SKM-1 treated with dmso at 0.1 percent for 144 hours (cell line): ENCODE measurements at regions not wholly inside any gene's neighbourhood (a gene's known extent, or its start where the extent isn't known, plus 50 kb on each side); places are given as distances from the start of the nearest gene placed in this dataset.
"Not testable (repeated sequence)": the region's sequence is repeated elsewhere in the genome, so short reads cannot be mapped to it uniquely, and the experiment has no call there.

ENCODE experiments used
- DNase-seq: peaks from one replicate; lab custom pipeline; 2025; ENCODE audit not compliant: unreplicated experiment; lab: John Stamatoyannopoulos, UW

DNA sequence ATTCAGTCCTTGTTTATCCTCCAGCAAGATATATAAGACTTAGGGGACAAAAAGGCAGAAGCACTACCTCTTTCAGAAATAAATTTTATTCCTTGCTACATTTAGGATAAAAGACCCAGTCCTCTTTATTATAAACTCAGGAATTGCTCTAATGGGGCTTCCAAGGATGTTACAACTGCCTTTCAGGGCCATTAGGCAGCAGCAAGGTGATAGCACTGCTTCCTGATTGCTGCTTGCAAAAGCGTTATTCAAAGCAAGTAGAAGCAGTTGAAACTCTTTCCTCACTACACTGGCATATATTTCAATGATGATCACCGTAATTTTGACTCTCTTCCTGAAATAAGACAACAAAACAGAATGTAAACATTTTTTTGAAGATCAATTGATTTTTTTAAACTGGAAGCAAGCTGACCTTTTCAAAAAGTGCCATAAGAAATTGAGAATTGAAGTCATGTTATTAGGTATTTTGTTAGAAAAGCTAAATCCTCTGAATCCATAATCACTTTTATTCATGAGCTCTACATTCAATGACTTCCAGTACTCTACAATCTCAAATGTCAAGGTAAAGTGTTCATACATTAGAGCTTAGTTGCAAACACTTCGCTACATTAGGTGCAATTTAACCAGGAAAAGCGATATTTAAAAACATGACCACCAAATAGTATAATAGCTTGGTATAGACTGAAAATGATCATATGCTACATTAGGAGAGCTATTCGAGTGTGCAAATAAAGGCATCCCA, 233.4 kb upstream of the SYT10 start:
- no peak for DNase-seq

- no peak for DNase-seq
Observed at GRCh38 chr12:33676866-33677265, 237.2 kb upstream of the SYT10 start.

DNA sequence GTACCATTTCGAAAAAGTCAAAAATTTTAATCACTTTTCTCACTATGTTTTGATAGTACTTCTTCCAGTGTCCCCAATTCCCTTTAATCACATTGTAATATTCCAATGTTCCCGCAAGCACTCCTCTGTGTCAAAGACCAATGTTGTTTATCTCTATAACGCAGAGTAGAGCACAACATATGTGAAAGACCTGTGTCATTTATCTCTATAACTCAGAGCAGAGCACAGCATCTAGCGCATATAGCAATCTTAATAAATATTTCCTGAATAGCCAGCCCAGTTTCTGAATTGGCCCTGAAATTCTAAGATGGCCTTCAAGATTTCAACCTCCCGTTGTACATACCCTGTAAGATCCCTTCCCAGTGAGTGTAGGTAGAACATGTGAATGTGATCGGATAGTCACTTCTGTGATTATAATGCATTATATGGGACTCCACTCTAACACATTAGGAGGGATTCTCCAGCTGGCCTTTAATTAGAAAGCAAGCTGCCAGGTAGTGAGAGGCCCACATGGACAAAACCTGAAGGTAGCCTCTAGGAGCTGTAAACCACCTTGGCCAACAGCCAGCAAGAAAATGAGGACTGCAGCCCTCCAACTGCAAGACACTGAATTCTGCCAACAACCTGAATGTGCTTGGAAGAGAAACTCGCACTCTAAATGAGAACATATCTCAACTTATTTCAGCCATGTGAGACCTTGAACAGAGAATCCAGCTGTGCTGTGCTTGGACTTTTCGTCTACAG, 238.8 kb upstream of the SYT10 start:
- DNase-seq, result no peak

GRCh38 chr12:33690562-33690961, 250.9 kb upstream of the SYT10 start:
- no peak for DNase-seq

- DNase-seq, result no peak
Observed at GRCh38 chr12:33703221-33703620, 263.6 kb upstream of the SYT10 start.

- DNase-seq, result no peak
Observed at GRCh38 chr12:33706927-33707326, 267.3 kb upstream of the SYT10 start.

- DNase-seq, result no peak
Observed at GRCh38 chr12:33708935-33709334, 269.3 kb upstream of the SYT10 start.

GRCh38 chr12:33710548-33710947, 270.9 kb upstream of the SYT10 start:
- DNase-seq, result no peak

- DNase-seq, result no peak
Observed at GRCh38 chr12:33718631-33719030, 279.0 kb upstream of the SYT10 start.

DNA sequence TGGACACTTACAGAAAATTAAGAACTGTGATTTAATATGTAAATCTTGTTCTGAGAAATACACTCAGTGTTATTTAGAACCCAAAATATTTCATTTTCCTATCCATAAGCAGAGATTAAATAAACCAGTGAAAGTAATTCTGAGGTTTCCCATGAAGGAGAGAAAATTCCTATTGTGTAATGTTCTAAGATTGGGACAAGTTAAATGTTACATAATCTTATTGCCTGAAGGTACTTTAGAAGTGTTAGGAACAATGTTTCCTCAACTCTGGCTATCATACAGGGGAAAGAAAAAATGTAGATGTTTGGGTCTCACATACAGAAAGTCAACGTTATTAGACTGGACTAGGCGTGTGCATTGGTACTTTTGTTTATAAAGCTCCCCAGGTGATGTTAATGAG, 281.9 kb upstream of the SYT10 start:
- DNase-seq, result no peak

DNA sequence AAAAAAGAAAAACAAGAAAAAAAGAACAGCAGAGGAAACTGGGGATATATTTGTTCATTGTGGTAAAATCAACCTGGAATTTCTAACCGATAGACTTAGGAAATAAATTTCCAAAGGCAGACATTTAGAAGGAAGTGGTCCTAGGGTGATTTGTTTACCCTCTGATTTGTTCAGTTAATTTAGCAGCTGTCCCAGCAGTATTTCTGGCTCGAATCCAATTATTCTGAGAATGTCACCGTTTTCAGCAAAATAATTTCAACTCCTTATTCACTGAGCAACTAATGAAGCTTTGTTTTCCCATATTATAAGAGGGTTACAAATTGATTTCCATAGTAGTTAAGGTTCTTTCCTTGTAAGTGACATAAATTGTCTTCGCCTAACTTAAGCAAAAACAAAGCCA, 285.2 kb upstream of the SYT10 start:
- DNase-seq, result no peak

- DNase-seq, result no peak
Observed at GRCh38 chr12:33734871-33735270, 287.4 kb upstream of the ALG10 start.

GRCh38 chr12:33752854-33753253, 269.4 kb upstream of the ALG10 start:
- DNase-seq, result no peak

DNA sequence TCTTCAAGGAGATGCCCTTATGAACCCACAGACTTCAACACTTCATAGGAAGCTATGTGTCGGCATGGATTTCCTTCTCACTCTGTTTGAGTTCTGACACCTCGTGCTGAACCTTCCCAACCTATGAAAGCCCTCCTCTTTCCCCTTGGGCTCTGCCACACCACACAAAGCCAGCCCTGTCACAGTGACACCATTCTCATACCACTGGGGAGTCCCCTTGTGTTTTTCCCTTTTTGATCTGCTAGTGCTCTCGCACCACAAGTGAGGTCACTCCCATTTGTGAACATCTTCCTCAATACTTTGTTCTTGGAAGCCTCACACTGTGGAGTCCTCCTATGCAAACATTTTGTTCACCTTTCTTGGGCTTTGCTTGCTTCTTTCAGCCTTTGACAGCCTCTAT, 264.6 kb upstream of the ALG10 start:
- no peak for DNase-seq

- no peak for DNase-seq
Observed at GRCh38 chr12:33759279-33759678, 263.0 kb upstream of the ALG10 start.

GRCh38 chr12:33763331-33763730, 259.0 kb upstream of the ALG10 start:
- DNase-seq, result no peak

- DNase-seq, result no peak
Observed at GRCh38 chr12:33770652-33771051, 251.6 kb upstream of the ALG10 start.

DNA sequence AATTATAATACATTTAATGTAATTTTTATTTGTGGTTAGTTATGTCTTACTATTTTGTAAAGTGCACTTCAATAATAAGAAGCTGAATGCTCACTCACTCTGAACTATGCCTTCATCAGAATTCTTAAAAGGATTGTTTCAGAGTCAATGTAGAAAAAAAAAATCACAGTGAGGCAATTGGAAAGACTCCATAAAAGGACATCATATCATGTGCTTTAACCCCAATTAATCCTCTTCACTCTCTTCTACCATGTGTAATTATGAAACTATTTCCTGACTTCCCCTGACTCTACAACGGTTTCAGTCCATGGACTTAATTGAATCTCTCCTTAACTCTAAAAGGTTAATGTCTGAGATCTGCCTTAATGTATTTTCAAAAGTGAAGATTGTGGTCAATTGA, 250.4 kb upstream of the ALG10 start:
- DNase-seq, result no peak

- DNase-seq, result not testable (repeated sequence)
Observed at GRCh38 chr12:33773091-33773490, 249.2 kb upstream of the ALG10 start.

DNA sequence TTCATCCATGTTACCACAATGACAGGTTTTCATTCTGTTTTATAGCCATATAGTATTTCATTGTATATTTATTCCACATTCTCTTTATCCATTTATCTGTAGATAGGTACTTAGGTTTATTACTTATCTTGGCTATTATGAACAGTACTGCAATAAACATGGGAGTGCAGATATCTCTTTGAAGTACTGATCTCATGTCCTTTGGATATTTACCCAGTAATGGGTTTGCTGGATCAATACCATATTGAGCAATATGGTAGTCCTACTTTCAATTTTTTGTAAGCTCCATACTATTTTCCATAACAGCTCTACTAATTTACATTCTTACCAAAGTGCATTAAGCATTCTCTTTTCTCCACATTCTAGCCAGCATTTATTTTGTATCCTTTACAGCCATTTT, 235.8 kb upstream of the ALG10 start:
- no peak for DNase-seq

DNA sequence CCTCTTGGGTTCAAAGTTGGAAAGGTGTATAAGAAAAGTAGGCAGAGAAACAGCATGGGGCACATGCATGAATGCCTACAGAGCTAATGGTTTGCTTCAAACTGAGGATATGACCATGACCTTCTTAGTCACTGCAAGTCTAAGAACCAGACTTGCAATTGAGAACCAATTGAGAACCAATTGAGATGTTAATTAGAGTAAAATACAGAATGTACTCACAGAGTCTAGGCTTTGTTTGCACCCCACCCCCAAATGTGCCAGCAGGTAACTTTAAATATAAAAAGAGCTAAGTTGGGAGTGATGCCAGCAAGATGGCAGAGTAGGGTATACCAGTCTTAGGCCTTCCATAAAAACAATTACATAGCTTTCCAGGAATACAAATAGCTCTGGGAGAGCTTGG, 227.3 kb upstream of the ALG10 start:
- DNase-seq, result no peak

DNA sequence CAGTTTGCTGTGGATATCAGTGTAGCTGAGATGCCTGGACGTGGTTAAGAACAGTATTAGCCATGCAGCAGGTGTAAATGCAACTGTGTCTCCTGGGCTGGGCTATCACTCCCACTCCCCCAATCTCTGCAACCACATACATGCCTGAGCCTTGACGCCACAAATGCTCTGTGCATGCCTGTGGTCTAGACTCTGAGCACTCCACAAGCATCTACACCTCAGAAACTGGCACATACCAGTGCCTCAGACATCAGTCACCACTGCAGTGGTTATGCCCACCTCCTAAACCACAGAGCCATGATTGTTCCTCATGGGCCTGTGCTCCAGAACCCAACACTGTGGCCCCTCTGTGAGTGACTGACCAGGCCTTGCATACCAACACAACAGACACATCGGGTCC, 226.8 kb upstream of the ALG10 start:
- no peak for DNase-seq

GRCh38 chr12:33813536-33813935, 208.8 kb upstream of the ALG10 start:
- DNase-seq, result no peak
